Stimulated activated effector memory CD8-positive, alpha-beta T cell treated with anti-CD3 and anti-CD28 coated beads, Interleukin-12 subunit alpha, Interleukin-12 subunit beta, amount 100 ng/mL, for 72 hours (primary cell): ENCODE measurements at regions not wholly inside any gene's neighbourhood (a gene's known extent, or its start where the extent isn't known, plus 50 kb on each side); places are given as distances from the start of the nearest gene placed in this dataset.
"Not testable (repeated sequence)": the region's sequence is repeated elsewhere in the genome, so short reads cannot be mapped to it uniquely, and the experiment has no call there.

Experiments
- ATAC-seq: fragments of 150-1000 bp; cut with Tn5 transposase; 2 replicates; pipeline ENCODE4 v1.10.0; 2021
- DNase-seq, 2 donors: peaks; one replicate each; pipeline ENCODE4 v3.0.0; 2021 to 2022; ENCODE audit warnings: low spot score in 2 of 2
- H3K27ac Mint-ChIP-seq: one replicate; pipeline ENCODE4 v1.8.0; 2022; ENCODE audit warnings: mild to moderate bottlenecking, mixed read lengths
- H3K36me3 Mint-ChIP-seq: one replicate; pipeline ENCODE4 v1.8.0; 2022; ENCODE audit warnings: mild to moderate bottlenecking, mixed read lengths
- H3K4me1 Mint-ChIP-seq: one replicate; pipeline ENCODE4 v1.8.0; 2022; ENCODE audit warnings: mixed read lengths
- H3K4me3 Mint-ChIP-seq: one replicate; pipeline ENCODE4 v1.8.0; 2022; ENCODE audit warnings: mild to moderate bottlenecking, mixed read lengths
- H3K9me3 Mint-ChIP-seq: one replicate; pipeline ENCODE4 v1.8.0; 2022; ENCODE audit warnings: mixed read lengths

GRCh38 chr9:66266856-66267430 lies 530.0 kb downstream of the FOXD4L4 start:
- ATAC-seq, DNase-seq, H3K27ac Mint-ChIP-seq, H3K9me3 Mint-ChIP-seq, H3K4me3 Mint-ChIP-seq, H3K4me1 Mint-ChIP-seq, H3K36me3 Mint-ChIP-seq: not testable (repeated sequence)

- peak; percentile 49 for ATAC-seq
- not testable (repeated sequence) for H3K4me3 Mint-ChIP-seq, H3K27ac Mint-ChIP-seq, H3K36me3 Mint-ChIP-seq, H3K4me1 Mint-ChIP-seq, H3K9me3 Mint-ChIP-seq
- DNase-seq, result peak in 1 of 2 donors; percentile 62
Measured at GRCh38 chr9:66267684-66268083, 530.7 kb downstream of the FOXD4L4 start.

- not testable (repeated sequence) for H3K9me3 Mint-ChIP-seq, H3K36me3 Mint-ChIP-seq, H3K4me3 Mint-ChIP-seq, H3K27ac Mint-ChIP-seq, DNase-seq, H3K4me1 Mint-ChIP-seq, ATAC-seq
Measured at GRCh38 chr9:66269024-66269423, 532.1 kb downstream of the FOXD4L4 start.

- Mint-ChIP-seq H3K27ac (peak overlapping the region; percentile 94), H3K4me3 (peak overlapping the region; percentile 88)
- H3K9me3 Mint-ChIP-seq, H3K36me3 Mint-ChIP-seq, H3K4me1 Mint-ChIP-seq: not testable (repeated sequence)
- peak; percentile 58 for ATAC-seq
- DNase-seq, result peak; percentile 57 to 84
Measured at GRCh38 chr9:66269783-66270182, 532.8 kb downstream of the FOXD4L4 start.

- H3K4me1 Mint-ChIP-seq, H3K36me3 Mint-ChIP-seq, DNase-seq, H3K27ac Mint-ChIP-seq, H3K4me3 Mint-ChIP-seq, ATAC-seq, H3K9me3 Mint-ChIP-seq: not testable (repeated sequence)
Measured at GRCh38 chr9:66278809-66279208, 541.9 kb downstream of the FOXD4L4 start.
